Ovary (tissue), 3 donors: ENCODE measurements at regions not wholly inside any gene's neighbourhood (a gene's known extent, or its start where the extent isn't known, plus 50 kb on each side); places are given as distances from the start of the nearest gene placed in this dataset.

Source experiments
- CTCF ChIP-seq, 3 donors: fragments of 450-650 bp in 2 of 3; fragments of 200-600 bp in 1 of 3; IDR thresholded peaks; one replicate each; pipeline versions ENCODE4 v1.5.1 to v1.8.0; 2016 to 2022; ENCODE audit warnings: antibody characterized with exemption in 3 of 3, mild to moderate bottlenecking in 1 of 3
- EP300 ChIP-seq: sonication (generic); formaldehyde crosslinking; IDR thresholded peaks from one replicate; pipeline ENCODE4 v1.6.1; 2017; ENCODE audit warnings: antibody characterized with exemption
- POLR2A ChIP-seq: fragments of 450-650 bp; IDR thresholded peaks from one replicate; pipeline ENCODE4 v1.6.1; 2017; ENCODE audit warnings: antibody characterized with exemption, mild to moderate bottlenecking, moderate library complexity
- donor health status: DM: no; HTN: no; CAD: no.

GRCh38 chr3:139180489-139180888, 135.8 kb upstream of the PRR23C start:
- TF ChIP-seq EP300 (no peak), CTCF (IDR thresholded peaks at IDR 0.05) (no peak), POLR2A (no peak)
